ENCODE measurements at regions not wholly inside any gene's neighbourhood (a gene's known extent, or its start where the extent isn't known, plus 50 kb on each side); places are given as distances from the start of the nearest gene placed in this dataset.

GRCh38 chr4:20490734-20491133 lies 209.5 kb upstream of the PACRGL start:
- Histone ChIP-seq H3K4me2 (ENCODE audit: insufficient read depth, low read length) (no peak overlapping the region), H3K36me3 (ENCODE audit: control insufficient read depth in 2 of 2, extremely low read depth in 1 of 2, insufficient read depth in 2 of 2, low read length in 2 of 2) (no peaks in the 10 kb centered on the region), H3K79me2 (ENCODE audit: control insufficient read depth, insufficient read depth, low read length) (no peaks in the 10 kb centered on the region), H3K4me3 (replicated peaks in 1 of 3; ENCODE audit: insufficient read depth in 1 of 3, low read depth in 1 of 3, low read length in 3 of 3) (no peak overlapping the region), H2AFZ (ENCODE audit: low read depth, low read length) (no peak overlapping the region), H3K9me1 (replicated peaks; ENCODE audit: control insufficient read depth, extremely low read depth, insufficient read depth, low read length) (no peaks in the 10 kb centered on the region), H4K20me1 (replicated peaks; ENCODE audit: control insufficient read depth, extremely low read depth, insufficient read depth, low read length) (no peaks in the 10 kb centered on the region), H3K27ac (ENCODE audit: insufficient read depth, low read depth, low read length) (no peak overlapping the region), H3K27me3 (ENCODE audit: control insufficient read depth in 2 of 2, insufficient read depth in 2 of 2, low read length in 2 of 2) (no peaks in the 10 kb centered on the region), H3K4me1 (ENCODE audit: control insufficient read depth, extremely low read depth, insufficient read depth, low read length) (no peaks in the 10 kb centered on the region), H3K9me3 (replicated peaks; ENCODE audit: control insufficient read depth, insufficient read depth, low read length) (no peaks in the 10 kb centered on the region), H3K9ac (replicated peaks; ENCODE audit: extremely low read depth, insufficient read depth, low read length) (no peak overlapping the region)
- CTCF ChIA-PET, result interaction anchor here (1.0 to 2.7 kb wide), 6 partner anchors 11 to 69 kb away, joined by 3 to 9 read pairs (median 3); no protein-coding TSS in a partner anchor
- dilution Hi-C loops (cut with MboI; ENCODE audit: extremely low pct_ligation_motif_present, low sequenced_read_pairs), result no loop called here
- POLR2A ChIA-PET, result no interaction called here
- no peak for FAIRE-seq
- intact Hi-C loops (cut with micrococcal nuclease), result no loop called here
- TF ChIP-seq CTCF (IDR thresholded peaks at IDR 0.05; ENCODE audit: extremely low read depth in 1 of 2, insufficient read depth in 1 of 2, low read depth in 1 of 2, low read length in 2 of 2) (no peak), MAX (IDR thresholded peaks at IDR 0.05; ENCODE audit: insufficient read depth, insufficient read length) (no peak), EZH2 (IDR thresholded peaks at IDR 0.05; ENCODE audit: borderline replicate concordance, low read depth, low read length, severe bottlenecking) (no peak), GATA2 (IDR thresholded peaks at IDR 0.05; ENCODE audit: insufficient read depth, insufficient read length, low read depth, low read length) (no peak), POLR2A (IDR thresholded peaks at IDR 0.05; ENCODE audit: low read depth, low read length) (no peak), POLR2AphosphoS5 (IDR thresholded peaks at IDR 0.05; ENCODE audit: insufficient read depth, low read depth, low read length) (no peak), FOS (IDR thresholded peaks at IDR 0.05; ENCODE audit: borderline replicate concordance, insufficient read depth, low read length) (no peak), MYC (IDR thresholded peaks at IDR 0.05; ENCODE audit: low read depth, low read length) (no peak), JUN (IDR thresholded peaks at IDR 0.05; ENCODE audit: borderline replicate concordance, insufficient read depth, insufficient read length, low read depth) (no peak)
- DNase-seq (ENCODE audit: low read depth, low spot score), result no peak
- no TSS peak for BruUV-seq (replicated peaks)

All from endothelial cell of umbilical vein (primary cell).